ENCODE measurements at regions not wholly inside any gene's neighbourhood (a gene's known extent, or its start where the extent isn't known, plus 50 kb on each side); places are given as distances from the start of the nearest gene placed in this dataset.
A peak's percentile ranks its signal among the peaks of the same experiment; 100 is the strongest.

GRCh38 chr22:44601725-44602124, 100.3 kb upstream of the PRR5 start:
- DNase-seq (ENCODE audit: low read depth), result no peak
- no peak for TF ChIP-seq CTCF (conservative IDR thresholded peaks at IDR 0.05; ENCODE audit: low read length)
- no peak overlapping the region for H3K4me3 ChIP-seq (ENCODE audit: low read length)

- H3K4me3 ChIP-seq (ENCODE audit: low read length), result no peak overlapping the region
- TF ChIP-seq CTCF (conservative IDR thresholded peaks at IDR 0.05; ENCODE audit: low read length), result no peak
- no peak for DNase-seq (ENCODE audit: low read depth)
Observed at GRCh38 chr22:44601189-44601588, 100.8 kb upstream of the PRR5 start.

DNA sequence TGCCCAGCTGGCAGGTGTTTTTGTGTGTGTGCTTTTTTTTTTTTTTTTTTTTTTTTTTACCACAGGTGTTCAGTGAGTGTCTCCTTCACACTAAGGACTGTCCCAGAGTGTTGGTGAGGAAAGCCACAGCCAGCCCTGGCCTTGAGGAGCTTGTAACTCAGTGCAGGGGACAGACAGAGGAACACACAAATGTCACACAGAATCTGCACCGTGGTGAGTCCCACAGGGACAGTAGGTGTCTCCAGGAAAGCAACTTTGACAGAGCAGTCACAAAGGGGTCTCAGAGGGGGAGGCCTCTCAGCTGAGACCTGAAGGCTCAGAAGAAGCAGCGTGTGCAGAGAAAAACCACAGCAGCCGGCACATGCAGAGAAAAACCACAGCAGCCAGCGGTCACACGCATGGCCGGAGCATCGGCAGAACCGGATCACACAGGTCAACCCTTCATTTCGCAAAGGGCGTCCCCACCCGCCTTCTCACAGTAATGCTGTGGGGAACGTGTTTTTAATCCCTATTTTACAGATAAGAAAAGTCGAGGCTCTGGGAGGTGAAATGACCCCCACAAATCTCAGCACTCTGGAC, 101.7 kb upstream of the PRR5 start:
- DNase-seq (ENCODE audit: low read depth), result no peak
- H3K4me3 ChIP-seq (ENCODE audit: low read length), result no peak overlapping the region
- no peak for TF ChIP-seq CTCF (conservative IDR thresholded peaks at IDR 0.05; ENCODE audit: low read length)

- no peak overlapping the region for H3K4me3 ChIP-seq (ENCODE audit: low read length)
- no peak for TF ChIP-seq CTCF (conservative IDR thresholded peaks at IDR 0.05; ENCODE audit: low read length)
Observed at GRCh38 chr22:44599500-44600140, 101.6 kb upstream of the RTL6 start.

GRCh38 chr22:44599084-44599483, 101.1 kb upstream of the RTL6 start:
- DNase-seq (ENCODE audit: low read depth), result no peak
- no peak for TF ChIP-seq CTCF (conservative IDR thresholded peaks at IDR 0.05; ENCODE audit: low read length)
- no peak overlapping the region for H3K4me3 ChIP-seq (ENCODE audit: low read length)

More at GRCh38 chr22:44599500-44600140, 101.6 kb upstream of the RTL6 start:
- no peak for DNase-seq (ENCODE audit: low read depth)

DNA sequence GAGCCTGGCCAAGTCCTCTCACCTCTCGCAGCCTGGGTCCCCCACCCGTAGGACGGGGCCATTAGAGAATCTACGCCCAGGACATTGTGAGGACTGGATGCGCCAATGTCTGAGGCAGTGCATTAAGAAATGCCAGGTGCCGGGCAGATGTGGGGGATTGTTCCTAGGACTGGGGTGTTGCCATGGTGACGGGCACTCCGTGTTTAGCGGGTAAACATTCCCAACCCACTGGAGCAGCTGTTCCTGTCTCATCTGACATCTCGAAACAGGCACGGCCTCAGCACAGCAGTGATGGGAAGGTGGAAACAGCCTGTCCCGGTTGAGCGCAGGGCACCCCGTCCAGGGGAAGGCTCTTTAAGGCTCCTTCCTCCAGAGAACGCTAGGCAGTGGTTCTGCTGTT, 99.6 kb upstream of the RTL6 start:
- TF ChIP-seq CTCF (conservative IDR thresholded peaks at IDR 0.05; ENCODE audit: low read length), result no peak
- DNase-seq (ENCODE audit: low read depth), result peak; percentile 84
- no peak overlapping the region for H3K4me3 ChIP-seq (ENCODE audit: low read length)

DNA sequence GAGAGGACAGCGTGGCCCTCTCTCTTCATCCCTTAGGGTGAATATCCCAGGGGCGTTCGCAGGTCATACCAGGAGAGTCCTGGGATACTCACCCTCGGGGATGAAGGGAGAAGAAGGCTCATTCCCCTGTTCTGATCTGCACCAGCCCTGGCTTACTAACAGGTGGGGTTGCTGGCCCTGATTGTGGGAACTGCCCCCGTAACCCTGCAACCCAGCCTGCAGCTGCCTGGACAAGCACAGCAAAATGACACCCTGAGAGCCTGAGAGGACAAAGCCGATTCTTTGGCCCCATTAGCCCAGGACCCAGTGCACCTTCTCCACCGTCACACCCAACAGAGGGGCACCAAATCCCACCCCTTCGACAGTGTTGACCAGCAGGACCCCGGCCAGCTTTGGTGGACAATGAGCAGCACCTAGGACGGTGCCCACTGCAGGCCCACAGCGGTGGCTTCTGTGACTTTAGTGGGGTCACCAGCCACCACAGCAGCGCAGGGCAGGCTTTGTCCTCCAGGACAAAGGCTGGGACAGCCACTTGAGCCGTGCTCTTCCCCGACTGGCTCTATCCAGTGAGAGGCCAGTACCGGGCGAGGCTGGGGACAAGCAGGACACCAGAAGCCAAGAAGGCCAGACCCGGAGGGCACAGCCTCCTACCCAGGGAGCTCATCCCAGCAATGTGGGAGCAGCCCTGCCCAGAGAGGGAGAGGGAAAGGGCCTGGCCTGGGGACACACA, 98.5 kb upstream of the RTL6 start:
- no peak for TF ChIP-seq CTCF (conservative IDR thresholded peaks at IDR 0.05; ENCODE audit: low read length)
- DNase-seq (ENCODE audit: low read depth), result no peak
- no peak overlapping the region for H3K4me3 ChIP-seq (ENCODE audit: low read length)

All from AG10803 (cell line).